ENCODE measurements at regions not wholly inside any gene's neighbourhood (a gene's known extent, or its start where the extent isn't known, plus 50 kb on each side); places are given as distances from the start of the nearest gene placed in this dataset.

- TF ChIP-seq POLR2A (IDR thresholded peaks at IDR 0.05) (no peak), CTCF (IDR thresholded peaks at IDR 0.05) (no peak), EP300 (IDR thresholded peaks at IDR 0.05; ENCODE audit: low read depth) (no peak), POLR2AphosphoS5 (IDR thresholded peaks at IDR 0.05) (no peak)
These were observed 398.4 kb upstream of the NOVA1 start for GRCh38 chr14:26996246-26996645.
